ENCODE measurements at regions not wholly inside any gene's neighbourhood (a gene's known extent, or its start where the extent isn't known, plus 50 kb on each side); places are given as distances from the start of the nearest gene placed in this dataset.

GRCh38 chr6:4586469-4586859 lies 189.7 kb upstream of the CDYL start:
- TF ChIP-seq POLR2AphosphoS5 (IDR thresholded peaks at IDR 0.05) (no peak), CTCF (IDR thresholded peaks at IDR 0.05) (no peak), POLR2A (IDR thresholded peaks at IDR 0.05; ENCODE audit: low read depth) (no peak)
